PFSK-1 (cell line): ENCODE measurements at regions not wholly inside any gene's neighbourhood (a gene's known extent, or its start where the extent isn't known, plus 50 kb on each side); places are given as distances from the start of the nearest gene placed in this dataset.

Experiments
- FOXP2 ChIP-seq: optimal IDR thresholded peaks from 2 replicates; pipeline ENCODE3; 2011; ENCODE audit warnings: borderline replicate concordance, control low read depth, inconsistent platforms; ENCODE audit not compliant: insufficient read depth; ENCODE audit errors: extremely low read length, extremely low read depth
- POLR2AphosphoS5 ChIP-seq: IDR thresholded peaks from 2 replicates; pipeline ENCODE4 v1.6.1; 2012; ENCODE audit warnings: low read depth, mild to moderate bottlenecking, control low read depth, low read length, moderate library complexity
- REST ChIP-seq, 2 experiments: IDR thresholded peaks; 2 replicates each; pipeline versions ENCODE4 v1.6.1 to v1.8.0; 2011 to 2012; ENCODE audit warnings: low read depth in 2 of 2, low read length in 2 of 2, control low read depth in 1 of 2, inconsistent platforms in 1 of 2, mild to moderate bottlenecking in 1 of 2, moderate library complexity in 1 of 2; ENCODE audit not compliant: insufficient read depth in 1 of 2
- SIN3A ChIP-seq: IDR thresholded peaks from 2 replicates; pipeline ENCODE4 v1.6.1; 2012; ENCODE audit warnings: mild to moderate bottlenecking, low read length, moderate library complexity, borderline replicate concordance; ENCODE audit not compliant: insufficient read depth
- TAF1 ChIP-seq: IDR thresholded peaks from 2 replicates; pipeline ENCODE4 v1.6.1; 2012; ENCODE audit warnings: low read length, control low read depth, borderline replicate concordance; ENCODE audit not compliant: insufficient read depth

- TF ChIP-seq FOXP2 (no peak), POLR2AphosphoS5 (no peak)
These were observed 1577.5 kb downstream of the UQCRFS1 start for GRCh38 chr19:27635401-27635800.

- TF ChIP-seq FOXP2: no peak
- no peak for TF ChIP-seq TAF1
- no peak for TF ChIP-seq REST (IDR thresholded peaks at IDR 0.05; ENCODE audit: insufficient read depth in 1 of 2, low read depth in 2 of 2, low read length in 2 of 2)
- no peak for TF ChIP-seq SIN3A
- TF ChIP-seq POLR2AphosphoS5: no peak
These were observed 1594.9 kb downstream of the UQCRFS1 start for GRCh38 chr19:27618006-27618405.

GRCh38 chr19:27580906-27581305, 1632.0 kb downstream of the UQCRFS1 start:
- TF ChIP-seq FOXP2 (no peak), POLR2AphosphoS5 (no peak), SIN3A (no peak), TAF1 (no peak), REST (IDR thresholded peaks at IDR 0.05; ENCODE audit: insufficient read depth in 1 of 2, low read depth in 2 of 2, low read length in 2 of 2) (no peak)
